Cardiac muscle cell (in vitro differentiated cells and primary cell): ENCODE measurements at regions not wholly inside any gene's neighbourhood (a gene's known extent, or its start where the extent isn't known, plus 50 kb on each side); places are given as distances from the start of the nearest gene placed in this dataset.

Source experiments
- DNase-seq, 2 donors: peaks; one replicate each; pipeline versions ENCODE4 v3.0.0 to v3.0.0-alpha.2; 2010 to 2017; ENCODE audit warnings: low read depth in 1 of 2, low spot score in 1 of 2
- H3K27ac ChIP-seq: fragments of 200-600 bp; sonication (generic); 2 replicates; pipeline ENCODE4 v1.5.1; 2016
- H3K27me3 ChIP-seq: fragments of 200-600 bp; sonication (generic); 2 replicates; pipeline ENCODE4 v1.6.0; 2016; ENCODE audit warnings: control low read depth
- H3K36me3 ChIP-seq: fragments of 200-600 bp; sonication (generic); 2 replicates; pipeline ENCODE4 v1.5.1; 2016; ENCODE audit warnings: control low read depth
- H3K4me1 ChIP-seq: fragments of 200-600 bp; sonication (generic); 2 replicates; pipeline ENCODE4 v1.8.1; 2017; ENCODE audit warnings: low read depth, mild to moderate bottlenecking, mixed run types
- H3K4me3 ChIP-seq: fragments of 200-600 bp; sonication (generic); 2 replicates; pipeline ENCODE4 v1.5.1; 2016; ENCODE audit warnings: mild to moderate bottlenecking
- H3K9me3 ChIP-seq: fragments of 200-600 bp; sonication (generic); 2 replicates; pipeline ENCODE4 v1.5.1; 2017; ENCODE audit warnings: low read depth, mild to moderate bottlenecking, control low read depth
- CTCF ChIP-seq: IDR thresholded peaks from 2 replicates; pipeline ENCODE4 v1.5.1; 2012; ENCODE audit warnings: low read depth, mild to moderate bottlenecking, low read length

GRCh38 chr2:114066186-114066747 lies 176.4 kb downstream of the ACTR3 start:
- Histone ChIP-seq H3K9me3 (no peaks in the 10 kb centered on the region), H3K27me3 (no peaks in the 10 kb centered on the region), H3K27ac (no peak overlapping the region), H3K36me3 (no peaks in the 10 kb centered on the region), H3K4me3 (no peak overlapping the region), H3K4me1 (no peaks in the 10 kb centered on the region)
- no peak for DNase-seq
- no peak for TF ChIP-seq CTCF

- Histone ChIP-seq H3K27ac (no peak overlapping the region), H3K27me3 (no peaks in the 10 kb centered on the region), H3K4me3 (no peak overlapping the region), H3K9me3 (no peaks in the 10 kb centered on the region), H3K4me1 (no peaks in the 10 kb centered on the region), H3K36me3 (no peaks in the 10 kb centered on the region)
- no peak for TF ChIP-seq CTCF
- peak; percentile 5 to 60 for DNase-seq
Measured at GRCh38 chr2:114068438-114068837, 178.5 kb downstream of the ACTR3 start.

GRCh38 chr2:114076961-114077360 lies 187.1 kb downstream of the ACTR3 start:
- DNase-seq = no peak
- Histone ChIP-seq H3K27ac (no peak overlapping the region), H3K36me3 (no peaks in the 10 kb centered on the region), H3K27me3 (no peaks in the 10 kb centered on the region), H3K9me3 (no peaks in the 10 kb centered on the region), H3K4me3 (no peak overlapping the region), H3K4me1 (no peaks in the 10 kb centered on the region)
- TF ChIP-seq CTCF = no peak

- TF ChIP-seq CTCF = no peak
- no peak overlapping the region for H3K4me3 ChIP-seq
- H3K36me3 ChIP-seq = no peaks in the 10 kb centered on the region
- H3K9me3 ChIP-seq = no peaks in the 10 kb centered on the region
- H3K4me1 ChIP-seq = no peaks in the 10 kb centered on the region
- no peak for DNase-seq
- no peak overlapping the region for H3K27ac ChIP-seq
- H3K27me3 ChIP-seq = no peaks in the 10 kb centered on the region
Measured at GRCh38 chr2:114079366-114080004, 189.6 kb downstream of the ACTR3 start.

GRCh38 chr2:114082731-114083433 lies 193.0 kb downstream of the ACTR3 start:
- no peak for TF ChIP-seq CTCF
- Histone ChIP-seq H3K4me3 (no peak overlapping the region), H3K36me3 (no peaks in the 10 kb centered on the region), H3K9me3 (no peaks in the 10 kb centered on the region), H3K4me1 (no peaks in the 10 kb centered on the region), H3K27ac (no peak overlapping the region), H3K27me3 (no peaks in the 10 kb centered on the region)
- DNase-seq = no peak
